Large intestine (tissue), 3 donors: ENCODE measurements at regions not wholly inside any gene's neighbourhood (a gene's known extent, or its start where the extent isn't known, plus 50 kb on each side); places are given as distances from the start of the nearest gene placed in this dataset.

ENCODE experiments used
- DNase-seq, 2 donors: peaks; one replicate each; pipeline versions ENCODE4 v3.0.0 to v3.0.0-alpha.2; 2013
- H3K27ac ChIP-seq: one replicate; pipeline ENCODE4 v1.5.1; 2013; ENCODE audit warnings: low read length
- H3K27me3 ChIP-seq: 2 replicates; pipeline ENCODE4 v1.6.1; 2013; ENCODE audit warnings: low read length; ENCODE audit not compliant: control insufficient read depth, insufficient read depth
- H3K36me3 ChIP-seq: 2 replicates; pipeline ENCODE4 v1.6.1; 2013; ENCODE audit warnings: low read length; ENCODE audit not compliant: control insufficient read depth, insufficient read depth
- H3K4me1 ChIP-seq: one replicate; pipeline ENCODE4 v1.6.1; 2013; ENCODE audit warnings: low read length; ENCODE audit not compliant: control insufficient read depth, insufficient read depth
- H3K4me3 ChIP-seq: one replicate; pipeline ENCODE4 v1.5.1; 2013; ENCODE audit warnings: low read length
- H3K9me3 ChIP-seq: one replicate; pipeline ENCODE4 v1.6.1; 2013; ENCODE audit warnings: mild to moderate bottlenecking, low read depth, low read length, moderate library complexity; ENCODE audit not compliant: control insufficient read depth
- WGBS: methylation state at CpG from one replicate; pipeline ENCODE4 v1.1.5; 2013; ENCODE audit warnings: low lambda C conversion rate; ENCODE audit not compliant: insufficient coverage; 5-methylcytosine and 5-hydroxymethylcytosine counted together

GRCh38 chr2:67824186-67824585, 238.6 kb downstream of the C1D start:
- no CpG with 5 or more reads among the region's 6 CpGs for WGBS
- no peaks in the 10 kb centered on the region for H3K27me3 ChIP-seq
- no peaks in the 10 kb centered on the region for H3K9me3 ChIP-seq
- H3K4me1 ChIP-seq, result no peaks in the 10 kb centered on the region
- H3K27ac ChIP-seq, result no peak overlapping the region
- H3K4me3 ChIP-seq, result no peak overlapping the region
- H3K36me3 ChIP-seq, result no peaks in the 10 kb centered on the region
- no peak for DNase-seq

DNA sequence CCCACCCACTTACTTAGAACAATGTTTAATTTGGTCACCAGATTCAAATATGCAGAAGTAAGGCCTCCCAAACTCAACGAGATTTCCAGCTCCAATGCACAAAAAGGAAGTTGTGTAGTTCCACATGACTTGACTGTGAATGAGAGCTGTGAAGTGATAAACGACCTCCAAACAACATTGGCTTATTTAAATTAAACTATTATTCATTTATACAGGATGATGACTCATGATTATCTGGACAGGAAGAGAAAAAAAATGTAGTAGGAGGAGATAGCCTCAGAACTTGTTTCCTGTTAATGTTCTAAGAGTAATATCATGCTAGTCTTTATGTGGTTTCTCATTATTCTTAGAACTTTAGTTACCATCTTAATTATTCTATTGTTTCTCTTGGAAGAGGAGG, 237.3 kb downstream of the C1D start:
- WGBS, result 20% methylated on average over 1 of the region's 2 CpGs

GRCh38 chr2:67828066-67828465, 234.7 kb downstream of the C1D start:
- Histone ChIP-seq H3K27ac (no peak overlapping the region), H3K36me3 (no peaks in the 10 kb centered on the region), H3K9me3 (no peaks in the 10 kb centered on the region), H3K27me3 (no peaks in the 10 kb centered on the region), H3K4me3 (no peak overlapping the region), H3K4me1 (no peaks in the 10 kb centered on the region)
- DNase-seq, result no peak
- WGBS, result no CpG with 5 or more reads among the region's 2 CpGs

More for the DNA sequence above, 237.3 kb downstream of the C1D start:
- H3K9me3 ChIP-seq, result no peaks in the 10 kb centered on the region
- DNase-seq, result no peak
- no peaks in the 10 kb centered on the region for H3K4me1 ChIP-seq
- H3K36me3 ChIP-seq, result no peaks in the 10 kb centered on the region
- H3K4me3 ChIP-seq, result no peak overlapping the region
- H3K27ac ChIP-seq, result no peak overlapping the region
- no peaks in the 10 kb centered on the region for H3K27me3 ChIP-seq

DNA sequence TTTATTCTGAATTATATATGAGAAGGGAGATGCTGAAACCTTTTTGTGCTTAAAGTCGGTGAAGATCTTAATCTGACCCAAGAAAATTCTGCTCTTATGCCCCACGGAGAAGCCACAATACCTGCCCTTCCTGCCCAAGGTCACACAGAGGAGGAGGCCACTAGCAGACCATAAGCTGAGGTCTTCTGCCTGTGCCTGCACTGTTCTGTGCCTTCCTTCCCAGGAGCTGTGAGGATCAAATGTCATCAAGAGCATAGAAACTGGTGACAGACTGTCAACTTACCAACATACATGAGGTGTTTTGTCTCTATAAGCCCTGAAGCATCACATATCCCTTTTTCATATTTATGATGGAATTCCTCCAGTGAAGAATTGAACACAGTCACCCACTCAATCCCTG, 233.3 kb downstream of the C1D start:
- no CpG with 5 or more reads among the region's 2 CpGs for WGBS
- H3K36me3 ChIP-seq, result no peaks in the 10 kb centered on the region

DNA sequence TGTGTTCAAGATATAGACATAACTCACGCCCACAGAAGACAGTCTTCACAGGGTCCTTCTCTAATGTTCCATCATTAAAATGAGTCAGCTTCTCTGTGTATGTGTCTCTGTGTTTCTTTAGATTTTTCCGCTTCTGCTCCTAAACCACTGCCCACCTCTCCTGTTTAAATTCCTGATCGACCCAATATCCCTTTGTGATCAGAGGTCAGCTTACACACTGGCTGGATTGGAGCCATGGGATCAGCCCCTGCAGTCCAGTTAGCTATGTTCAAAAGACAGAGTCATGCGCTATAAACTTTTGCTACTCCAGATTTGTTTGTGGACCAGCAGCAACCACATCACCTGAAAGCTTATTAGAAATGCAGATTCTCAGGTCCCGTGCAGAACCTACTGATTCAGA, 229.2 kb downstream of the C1D start:
- H3K27ac ChIP-seq, result no peak overlapping the region
- DNase-seq, result no peak
- no peak overlapping the region for H3K4me3 ChIP-seq
- no peaks in the 10 kb centered on the region for H3K4me1 ChIP-seq
- H3K27me3 ChIP-seq, result no peaks in the 10 kb centered on the region
- no peaks in the 10 kb centered on the region for H3K9me3 ChIP-seq
- WGBS, result 100% methylated on average over 1 of the region's 5 CpGs
- H3K36me3 ChIP-seq, result no peaks in the 10 kb centered on the region

More for the DNA sequence above, 233.3 kb downstream of the C1D start:
- Histone ChIP-seq H3K4me1 (no peaks in the 10 kb centered on the region), H3K27me3 (no peaks in the 10 kb centered on the region), H3K4me3 (no peak overlapping the region), H3K27ac (no peak overlapping the region), H3K9me3 (no peaks in the 10 kb centered on the region)
- DNase-seq, result no peak

- DNase-seq, result no peak
- Histone ChIP-seq H3K4me3 (no peak overlapping the region), H3K27ac (no peak overlapping the region), H3K36me3 (no peaks in the 10 kb centered on the region), H3K27me3 (no peaks in the 10 kb centered on the region), H3K9me3 (no peaks in the 10 kb centered on the region), H3K4me1 (no peaks in the 10 kb centered on the region)
- WGBS, result no CpG with 5 or more reads among the region's 7 CpGs
Measured at GRCh38 chr2:67834482-67834881, 228.3 kb downstream of the C1D start.

DNA sequence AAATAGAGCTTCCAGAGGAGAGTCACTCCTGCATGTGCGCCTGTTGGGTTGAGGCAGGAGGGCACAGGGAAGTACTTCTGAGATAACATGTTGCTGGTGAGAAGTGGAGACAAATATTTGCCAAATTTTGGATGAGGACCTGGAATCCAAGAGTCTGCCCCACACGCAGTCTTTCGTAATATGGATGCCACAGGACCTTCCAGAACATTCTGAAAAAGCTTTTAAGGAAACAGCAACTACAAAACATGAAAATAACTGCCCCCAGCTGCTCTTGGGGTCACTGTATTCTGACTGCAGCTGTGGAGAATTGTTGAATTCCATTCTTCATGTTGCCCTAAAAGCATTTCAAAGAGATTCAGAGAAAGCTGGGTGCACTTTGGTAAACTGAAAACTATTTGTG, 227.5 kb downstream of the C1D start:
- Histone ChIP-seq H3K27me3 (no peaks in the 10 kb centered on the region), H3K27ac (no peak overlapping the region), H3K4me3 (no peak overlapping the region), H3K4me1 (no peaks in the 10 kb centered on the region), H3K9me3 (no peaks in the 10 kb centered on the region), H3K36me3 (no peaks in the 10 kb centered on the region)
- DNase-seq, result no peak
- 83% methylated on average over 1 of the region's 3 CpGs for WGBS

DNA sequence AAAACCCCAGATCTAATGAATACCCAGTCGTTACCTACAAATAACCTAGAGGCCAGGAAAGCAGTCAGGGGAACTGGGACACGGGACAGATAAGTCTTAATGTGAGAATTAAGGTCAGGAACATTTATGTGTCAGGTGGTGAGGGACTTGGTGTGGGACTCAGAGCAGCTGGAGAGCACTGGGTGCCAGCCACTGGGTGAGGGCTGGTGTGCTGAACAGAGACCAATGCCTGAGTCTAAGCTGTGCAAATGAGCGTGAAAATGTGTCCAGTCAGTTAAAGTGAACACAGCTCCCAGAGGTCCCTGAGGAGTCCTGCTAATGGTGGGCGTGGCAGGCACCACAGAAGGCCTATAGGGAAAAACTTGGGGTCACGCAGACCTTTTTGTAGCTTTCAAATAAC, 225.9 kb downstream of the C1D start:
- Histone ChIP-seq H3K4me1 (no peaks in the 10 kb centered on the region), H3K9me3 (no peaks in the 10 kb centered on the region), H3K36me3 (no peaks in the 10 kb centered on the region), H3K4me3 (no peak overlapping the region), H3K27me3 (no peaks in the 10 kb centered on the region), H3K27ac (no peak overlapping the region)
- DNase-seq, result no peak
- 86% methylated on average over 1 of the region's 5 CpGs for WGBS

DNA sequence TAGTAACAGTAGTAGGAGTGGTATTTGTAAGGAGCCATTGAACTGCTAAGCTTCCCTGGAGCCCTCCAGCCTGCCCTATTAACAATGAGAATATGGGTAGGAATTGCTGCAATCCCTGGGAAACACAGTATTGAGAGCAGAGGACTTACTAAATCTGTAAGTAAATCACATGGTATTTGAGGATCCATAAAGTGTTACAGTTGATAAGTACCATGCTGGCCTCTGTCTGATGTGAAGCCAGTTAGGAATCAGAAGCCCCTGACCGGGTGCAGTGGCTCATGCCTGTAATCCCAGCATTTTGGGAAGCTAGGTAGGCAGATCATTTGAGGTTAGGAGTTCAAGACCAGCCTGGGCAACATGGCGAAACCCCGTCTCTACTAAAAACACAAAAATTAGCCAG, 224.6 kb downstream of the C1D start:
- Histone ChIP-seq H3K9me3 (no peaks in the 10 kb centered on the region), H3K27me3 (no peaks in the 10 kb centered on the region), H3K4me3 (no peak overlapping the region), H3K36me3 (no peaks in the 10 kb centered on the region), H3K27ac (no peak overlapping the region), H3K4me1 (no peaks in the 10 kb centered on the region)
- no peak for DNase-seq
- WGBS, result no CpG with 5 or more reads among the region's 3 CpGs

GRCh38 chr2:67839242-67839641, 223.6 kb downstream of the C1D start:
- Histone ChIP-seq H3K27ac (no peak overlapping the region), H3K9me3 (no peaks in the 10 kb centered on the region), H3K4me1 (no peaks in the 10 kb centered on the region), H3K36me3 (no peaks in the 10 kb centered on the region), H3K4me3 (no peak overlapping the region), H3K27me3 (no peaks in the 10 kb centered on the region)
- no peak for DNase-seq
- whole genome bisulfite sequencing, result 100% methylated on average over 3 of the region's 3 CpGs

- DNase-seq, result no peak
- H3K4me3 ChIP-seq, result no peak overlapping the region
- WGBS, result no CpG with 5 or more reads among the region's 3 CpGs
- H3K27ac ChIP-seq, result no peak overlapping the region
- no peaks in the 10 kb centered on the region for H3K9me3 ChIP-seq
- H3K36me3 ChIP-seq, result no peaks in the 10 kb centered on the region
- no peaks in the 10 kb centered on the region for H3K27me3 ChIP-seq
- H3K4me1 ChIP-seq, result no peaks in the 10 kb centered on the region
Measured at GRCh38 chr2:67839668-67840067, 223.1 kb downstream of the C1D start.
